GM23338 (cell line): ENCODE measurements at regions not wholly inside any gene's neighbourhood (a gene's known extent, or its start where the extent isn't known, plus 50 kb on each side); places are given as distances from the start of the nearest gene placed in this dataset.

Experiments
- ATAC-seq: fragments of 200-7000 bp; cut with Tn5 transposase; 3 replicates; pipeline ENCODE4 v1.9.1; 2020
- DNase-seq: peaks from one replicate; pipeline ENCODE4 v3.0.0-alpha.2; 2015; ENCODE audit warnings: low spot score
- H2AFZ ChIP-seq: fragments of 200-600 bp; sonication (generic); 2 replicates; pipeline ENCODE4 v1.8.0; 2016; ENCODE audit warnings: antibody characterized with exemption, mild to moderate bottlenecking, moderate library complexity
- H3F3A ChIP-seq: fragments of 200-600 bp; sonication (generic); replicated peaks from 2 replicates; pipeline ENCODE4 v1.8.0; 2017; ENCODE audit warnings: antibody characterized with exemption, mixed run types, low read depth
- H3K27ac ChIP-seq: fragments of 200-600 bp; sonication (generic); 2 replicates; pipeline ENCODE4 v1.6.1; 2016; ENCODE audit warnings: low read depth
- H3K27me3 ChIP-seq: fragments of 200-600 bp; sonication (generic); 2 replicates; pipeline ENCODE4 v1.8.0; 2016; ENCODE audit warnings: mild to moderate bottlenecking, mixed run types, moderate library complexity; ENCODE audit not compliant: insufficient read depth
- H3K36me3 ChIP-seq: fragments of 200-600 bp; sonication (generic); 2 replicates; pipeline ENCODE4 v1.8.0; 2016; ENCODE audit warnings: mild to moderate bottlenecking; ENCODE audit not compliant: insufficient read depth
- H3K4me1 ChIP-seq: fragments of 200-600 bp; sonication (generic); 2 replicates; pipeline ENCODE4 v1.8.0; 2016; ENCODE audit warnings: mild to moderate bottlenecking, moderate library complexity; ENCODE audit not compliant: insufficient read depth
- H3K4me2 ChIP-seq: fragments of 200-600 bp; sonication (generic); 2 replicates; pipeline ENCODE4 v1.7.1; 2017; ENCODE audit warnings: mixed run types
- H3K4me3 ChIP-seq: fragments of 200-600 bp; sonication (generic); 2 replicates; pipeline ENCODE4 v1.6.1; 2016; ENCODE audit warnings: mixed run types
- H3K79me2 ChIP-seq: fragments of 200-600 bp; sonication (generic); replicated peaks from 2 replicates; pipeline ENCODE4 v1.8.0; 2017; ENCODE audit warnings: mild to moderate bottlenecking; ENCODE audit not compliant: insufficient read depth
- H3K9me2 ChIP-seq: fragments of 200-600 bp; sonication (generic); 2 replicates; pipeline ENCODE4 v1.8.0; 2017; ENCODE audit not compliant: insufficient read depth
- H4K20me1 ChIP-seq: fragments of 200-600 bp; sonication (generic); replicated peaks from 2 replicates; pipeline ENCODE4 v1.8.0; 2017; ENCODE audit warnings: mild to moderate bottlenecking; ENCODE audit not compliant: insufficient read depth
- H3K27ac Mint-ChIP-seq: 2 replicates; pipeline ENCODE4 v1.8.0; 2020; ENCODE audit warnings: inconsistent platforms, mild to moderate bottlenecking, moderate library complexity, mixed read lengths
- H3K27me3 Mint-ChIP-seq: 3 replicates; pipeline ENCODE4 v1.8.0; 2022; ENCODE audit warnings: low read depth, mild to moderate bottlenecking, moderate library complexity, mixed read lengths, inconsistent platforms; ENCODE audit not compliant: insufficient read depth, poor library complexity
- H3K36me3 Mint-ChIP-seq: 3 replicates; pipeline ENCODE4 v1.8.0; 2021; ENCODE audit warnings: low read depth, mild to moderate bottlenecking, inconsistent platforms, moderate library complexity, mixed read lengths
- H3K4me1 Mint-ChIP-seq: 3 replicates; pipeline ENCODE4 v1.8.0; 2020; ENCODE audit warnings: mild to moderate bottlenecking, inconsistent platforms, mixed read lengths
- H3K4me3 Mint-ChIP-seq: 3 replicates; pipeline ENCODE4 v1.8.0; 2021; ENCODE audit warnings: moderate library complexity, mild to moderate bottlenecking, inconsistent platforms, mixed read lengths
- H3K9me3 Mint-ChIP-seq: 3 replicates; pipeline ENCODE4 v1.8.0; 2020; ENCODE audit warnings: moderate library complexity, mild to moderate bottlenecking, inconsistent platforms, mixed read lengths
- CREB1 ChIP-seq: fragments of 250-450 bp; sonication (Bioruptor Pico); IDR thresholded peaks from 2 replicates; pipeline ENCODE4 v1.5.0; 2020; ENCODE audit warnings: low read depth, mild to moderate bottlenecking, moderate library complexity
- ETS1 ChIP-seq: IDR thresholded peaks from 2 replicates; pipeline ENCODE4 v1.6.1; 2016; ENCODE audit warnings: antibody characterized with exemption
- EZH2 ChIP-seq: fragments of 200-600 bp; sonication (generic); IDR thresholded peaks from one replicate; pipeline ENCODE4 v1.8.0; 2017; ENCODE audit warnings: antibody characterized with exemption, mild to moderate bottlenecking, low read depth; ENCODE audit not compliant: unreplicated experiment
- EZH2phosphoT487 ChIP-seq: fragments of 200-600 bp; sonication (generic); IDR thresholded peaks from one replicate; pipeline ENCODE4 v1.8.1; 2018; ENCODE audit warnings: antibody characterized with exemption; ENCODE audit not compliant: unreplicated experiment
- JUNB ChIP-seq: IDR thresholded peaks from one replicate; pipeline ENCODE4 v1.6.1; 2016; ENCODE audit warnings: antibody characterized with exemption; ENCODE audit not compliant: unreplicated experiment
- NANOG ChIP-seq: IDR thresholded peaks from 2 replicates; pipeline ENCODE4 v1.6.1; 2016; ENCODE audit warnings: antibody characterized with exemption, borderline replicate concordance
- POLR2AphosphoS5 ChIP-seq: IDR thresholded peaks from 2 replicates; pipeline ENCODE4 v1.6.1; 2016; ENCODE audit warnings: antibody characterized with exemption, low read depth
- STAT1 ChIP-seq: IDR thresholded peaks from one replicate; pipeline ENCODE4 v1.6.1; 2016; ENCODE audit warnings: antibody characterized with exemption; ENCODE audit not compliant: unreplicated experiment
- ZNF114 ChIP-seq: fragments of 250-450 bp; sonication (Bioruptor Pico); IDR thresholded peaks from 2 replicates; pipeline ENCODE4 v1.5.0; 2020; ENCODE audit warnings: mild to moderate bottlenecking, moderate library complexity
- ZNF331 ChIP-seq: fragments of 250-450 bp; sonication (Bioruptor Pico); IDR thresholded peaks from 2 replicates; pipeline ENCODE4 v1.5.0; 2020; ENCODE audit warnings: low read depth, mild to moderate bottlenecking, moderate library complexity
- ZNF462 ChIP-seq: fragments of 250-450 bp; sonication (Bioruptor Pico); IDR thresholded peaks from 2 replicates; pipeline ENCODE4 v1.5.0; 2020; ENCODE audit warnings: mild to moderate bottlenecking, moderate library complexity
- TF ChIP-seq, protein P1 (sequence below), 2 experiments: fragments of 200-600 bp in 1 of 2; sonication (generic) in 1 of 2; conservative IDR thresholded peaks; 2 replicates each; pipeline versions ENCODE4 v1.5.1 to v1.6.1; 2016 to 2017; ENCODE audit warnings: antibody characterized with exemption in 2 of 2, low read depth in 2 of 2, mild to moderate bottlenecking in 2 of 2, moderate library complexity in 1 of 2
- TF ChIP-seq, protein P2 (sequence below): IDR thresholded peaks from one replicate; pipeline ENCODE4 v1.6.1; 2018; ENCODE audit warnings: antibody characterized with exemption; ENCODE audit not compliant: unreplicated experiment

GRCh38 chr20:63060057-63060991 lies 53.6 kb upstream of the BHLHE23 start:
- no peak overlapping the region for H3K27ac Mint-ChIP-seq
- peaks cover 16% of the 10 kb centered on the region for H3K27me3 Mint-ChIP-seq
- no peak for DNase-seq
- H3K4me3 Mint-ChIP-seq = no peak overlapping the region
- peaks cover 5% of the 10 kb centered on the region; the same call in 1 of the 3 replicates for H3K4me1 Mint-ChIP-seq
- Histone ChIP-seq H4K20me1 (no peaks in the 10 kb centered on the region), H3K9me2 (no peaks in the 10 kb centered on the region), H3K36me3 (no peaks in the 10 kb centered on the region), H3K4me1 (no peaks in the 10 kb centered on the region), H3K27me3 (peaks cover 5% of the 10 kb centered on the region; the same call in 1 of the 2 replicates), H3K4me2 (no peak overlapping the region), H3K27ac (peak overlapping the region; percentile 32; the same call in 1 of the 2 replicates), H2AFZ (0 out of 2 replicates have a peak overlapping the region, but pooled peaks have one; percentile 43), H3F3A (peaks cover 14% of the 10 kb centered on the region), H3K4me3 (no peak overlapping the region), H3K79me2 (no peaks in the 10 kb centered on the region)
- peaks cover 12% of the 10 kb centered on the region for H3K9me3 Mint-ChIP-seq
- no peak for TF ChIP-seq POLR2AphosphoS5
- no peak for TF ChIP-seq EZH2
- TF ChIP-seq STAT1 = no peak
- TF ChIP-seq, protein P1, sequence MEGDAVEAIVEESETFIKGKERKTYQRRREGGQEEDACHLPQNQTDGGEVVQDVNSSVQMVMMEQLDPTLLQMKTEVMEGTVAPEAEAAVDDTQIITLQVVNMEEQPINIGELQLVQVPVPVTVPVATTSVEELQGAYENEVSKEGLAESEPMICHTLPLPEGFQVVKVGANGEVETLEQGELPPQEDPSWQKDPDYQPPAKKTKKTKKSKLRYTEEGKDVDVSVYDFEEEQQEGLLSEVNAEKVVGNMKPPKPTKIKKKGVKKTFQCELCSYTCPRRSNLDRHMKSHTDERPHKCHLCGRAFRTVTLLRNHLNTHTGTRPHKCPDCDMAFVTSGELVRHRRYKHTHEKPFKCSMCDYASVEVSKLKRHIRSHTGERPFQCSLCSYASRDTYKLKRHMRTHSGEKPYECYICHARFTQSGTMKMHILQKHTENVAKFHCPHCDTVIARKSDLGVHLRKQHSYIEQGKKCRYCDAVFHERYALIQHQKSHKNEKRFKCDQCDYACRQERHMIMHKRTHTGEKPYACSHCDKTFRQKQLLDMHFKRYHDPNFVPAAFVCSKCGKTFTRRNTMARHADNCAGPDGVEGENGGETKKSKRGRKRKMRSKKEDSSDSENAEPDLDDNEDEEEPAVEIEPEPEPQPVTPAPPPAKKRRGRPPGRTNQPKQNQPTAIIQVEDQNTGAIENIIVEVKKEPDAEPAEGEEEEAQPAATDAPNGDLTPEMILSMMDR (conservative IDR thresholded peaks at IDR 0.05; ENCODE audit: low read depth in 2 of 2) = no peak
- no peak for TF ChIP-seq JUNB
- no peak for TF ChIP-seq ZNF331 (CRISPR knock-in tag)
- no peak for TF ChIP-seq CREB1
- TF ChIP-seq ZNF114 (CRISPR knock-in tag) = no peak
- TF ChIP-seq EZH2phosphoT487 = no peak
- TF ChIP-seq ZNF462 = no peak
- TF ChIP-seq, protein P2, sequence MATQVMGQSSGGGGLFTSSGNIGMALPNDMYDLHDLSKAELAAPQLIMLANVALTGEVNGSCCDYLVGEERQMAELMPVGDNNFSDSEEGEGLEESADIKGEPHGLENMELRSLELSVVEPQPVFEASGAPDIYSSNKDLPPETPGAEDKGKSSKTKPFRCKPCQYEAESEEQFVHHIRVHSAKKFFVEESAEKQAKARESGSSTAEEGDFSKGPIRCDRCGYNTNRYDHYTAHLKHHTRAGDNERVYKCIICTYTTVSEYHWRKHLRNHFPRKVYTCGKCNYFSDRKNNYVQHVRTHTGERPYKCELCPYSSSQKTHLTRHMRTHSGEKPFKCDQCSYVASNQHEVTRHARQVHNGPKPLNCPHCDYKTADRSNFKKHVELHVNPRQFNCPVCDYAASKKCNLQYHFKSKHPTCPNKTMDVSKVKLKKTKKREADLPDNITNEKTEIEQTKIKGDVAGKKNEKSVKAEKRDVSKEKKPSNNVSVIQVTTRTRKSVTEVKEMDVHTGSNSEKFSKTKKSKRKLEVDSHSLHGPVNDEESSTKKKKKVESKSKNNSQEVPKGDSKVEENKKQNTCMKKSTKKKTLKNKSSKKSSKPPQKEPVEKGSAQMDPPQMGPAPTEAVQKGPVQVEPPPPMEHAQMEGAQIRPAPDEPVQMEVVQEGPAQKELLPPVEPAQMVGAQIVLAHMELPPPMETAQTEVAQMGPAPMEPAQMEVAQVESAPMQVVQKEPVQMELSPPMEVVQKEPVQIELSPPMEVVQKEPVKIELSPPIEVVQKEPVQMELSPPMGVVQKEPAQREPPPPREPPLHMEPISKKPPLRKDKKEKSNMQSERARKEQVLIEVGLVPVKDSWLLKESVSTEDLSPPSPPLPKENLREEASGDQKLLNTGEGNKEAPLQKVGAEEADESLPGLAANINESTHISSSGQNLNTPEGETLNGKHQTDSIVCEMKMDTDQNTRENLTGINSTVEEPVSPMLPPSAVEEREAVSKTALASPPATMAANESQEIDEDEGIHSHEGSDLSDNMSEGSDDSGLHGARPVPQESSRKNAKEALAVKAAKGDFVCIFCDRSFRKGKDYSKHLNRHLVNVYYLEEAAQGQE = no peak
- no peak for TF ChIP-seq NANOG
- no peak for TF ChIP-seq ETS1
- no peak for ATAC-seq
- H3K36me3 Mint-ChIP-seq = no peaks in the 10 kb centered on the region; the same call in 1 of the 3 replicates
